ENCODE measurements at regions not wholly inside any gene's neighbourhood (a gene's known extent, or its start where the extent isn't known, plus 50 kb on each side); places are given as distances from the start of the nearest gene placed in this dataset.

- Histone ChIP-seq H3K4me1 (no peaks in the 10 kb centered on the region), H3K9me3 (no peaks in the 10 kb centered on the region), H3K36me3 (no peaks in the 10 kb centered on the region), H3K4me3 (no peak overlapping the region), H3K27me3 (no peaks in the 10 kb centered on the region), H3K27ac (no peak overlapping the region)
- intact Hi-C loops (cut with DNase I) = no loop called here
- TF ChIP-seq POLR2A (IDR thresholded peaks at IDR 0.05) = no peak
- no peak for TF ChIP-seq CTCF (IDR thresholded peaks at IDR 0.05)
- TF ChIP-seq POLR2AphosphoS5 (IDR thresholded peaks at IDR 0.05; ENCODE audit: insufficient read depth in 1 of 2, low read depth in 1 of 2) = no peak
- DNase-seq (ENCODE audit: extremely low spot score in 2 of 2) = no peak
Measured at GRCh38 chr22:27531782-27532530, 269.6 kb downstream of the MN1 start.

GRCh38 chr22:27533105-27533745 lies 268.3 kb downstream of the MN1 start:
- no peak overlapping the region for H3K27ac ChIP-seq
- TF ChIP-seq POLR2A (IDR thresholded peaks at IDR 0.05) (no peak), POLR2AphosphoS5 (IDR thresholded peaks at IDR 0.05; ENCODE audit: insufficient read depth in 1 of 2, low read depth in 1 of 2) (no peak), CTCF (IDR thresholded peaks at IDR 0.05) (no peak)
- H3K9me3 ChIP-seq = no peaks in the 10 kb centered on the region
- H3K27me3 ChIP-seq = no peaks in the 10 kb centered on the region
- no peak overlapping the region for H3K4me3 ChIP-seq
- intact Hi-C loops (cut with DNase I) = no loop called here
- H3K4me1 ChIP-seq = no peaks in the 10 kb centered on the region
- no peak for DNase-seq (ENCODE audit: extremely low spot score in 2 of 2)
- no peaks in the 10 kb centered on the region for H3K36me3 ChIP-seq

- H3K27ac ChIP-seq = no peak overlapping the region
- DNase-seq (ENCODE audit: extremely low spot score in 2 of 2) = no peak
- intact Hi-C loops (cut with DNase I) = no loop called here
- TF ChIP-seq POLR2A (IDR thresholded peaks at IDR 0.05) (no peak), POLR2AphosphoS5 (IDR thresholded peaks at IDR 0.05; ENCODE audit: insufficient read depth in 1 of 2, low read depth in 1 of 2) (no peak), CTCF (IDR thresholded peaks at IDR 0.05) (no peak)
- H3K27me3 ChIP-seq = no peaks in the 10 kb centered on the region
- no peaks in the 10 kb centered on the region for H3K36me3 ChIP-seq
- H3K9me3 ChIP-seq = no peaks in the 10 kb centered on the region
- H3K4me3 ChIP-seq = no peak overlapping the region
- no peaks in the 10 kb centered on the region for H3K4me1 ChIP-seq
Measured at GRCh38 chr22:27534720-27535125, 266.8 kb downstream of the MN1 start.

GRCh38 chr22:27535452-27535851 lies 266.1 kb downstream of the MN1 start:
- H3K9me3 ChIP-seq = no peaks in the 10 kb centered on the region
- no peaks in the 10 kb centered on the region for H3K27me3 ChIP-seq
- no peaks in the 10 kb centered on the region for H3K4me1 ChIP-seq
- no peak for DNase-seq (ENCODE audit: extremely low spot score in 2 of 2)
- no peak overlapping the region for H3K27ac ChIP-seq
- no peak overlapping the region for H3K4me3 ChIP-seq
- TF ChIP-seq CTCF (IDR thresholded peaks at IDR 0.05) (no peak), POLR2AphosphoS5 (IDR thresholded peaks at IDR 0.05; ENCODE audit: insufficient read depth in 1 of 2, low read depth in 1 of 2) (no peak), POLR2A (IDR thresholded peaks at IDR 0.05) (no peak)
- intact Hi-C loops (cut with DNase I) = no loop called here
- H3K36me3 ChIP-seq = no peaks in the 10 kb centered on the region

- no peak overlapping the region for H3K4me3 ChIP-seq
- H3K9me3 ChIP-seq = no peaks in the 10 kb centered on the region
- no peaks in the 10 kb centered on the region for H3K4me1 ChIP-seq
- no peak overlapping the region for H3K27ac ChIP-seq
- DNase-seq (ENCODE audit: extremely low spot score in 2 of 2) = no peak
- H3K36me3 ChIP-seq = no peaks in the 10 kb centered on the region
- TF ChIP-seq CTCF (IDR thresholded peaks at IDR 0.05) = no peak
- peak in 1 of 2 donors; percentile 75 for TF ChIP-seq POLR2AphosphoS5 (IDR thresholded peaks at IDR 0.05; ENCODE audit: insufficient read depth in 1 of 2, low read depth in 1 of 2)
- H3K27me3 ChIP-seq = no peaks in the 10 kb centered on the region
- intact Hi-C loops (cut with DNase I) = no loop called here
Measured at GRCh38 chr22:27537501-27537900, 264.1 kb downstream of the MN1 start.

Data from vagina (tissue), 2 donors.